Vagina (tissue), 2 donors: ENCODE measurements at regions not wholly inside any gene's neighbourhood (a gene's known extent, or its start where the extent isn't known, plus 50 kb on each side); places are given as distances from the start of the nearest gene placed in this dataset.

ENCODE experiments used
- CTCF ChIP-seq, 3 experiments: fragments of 450-650 bp in 2 of 3; fragments of 200-600 bp in 1 of 3; sonication (generic) in 1 of 3; IDR thresholded peaks; one replicate each; pipeline ENCODE4 v1.5.1; 2017 to 2019; ENCODE audit warnings: antibody characterized with exemption in 3 of 3, mild to moderate bottlenecking in 2 of 3, moderate library complexity in 2 of 3
- POLR2AphosphoS5 ChIP-seq, 2 donors: sonication (generic); formaldehyde crosslinking; IDR thresholded peaks; one replicate each; pipeline ENCODE4 v1.9.0; 2017; ENCODE audit warnings: antibody characterized with exemption in 2 of 2, mild to moderate bottlenecking in 2 of 2, low read depth in 1 of 2; ENCODE audit not compliant: insufficient read depth in 1 of 2

GRCh38 chr1:229848752-229849677, 218.0 kb upstream of the GALNT2 start:
- no peak for TF ChIP-seq CTCF (IDR thresholded peaks at IDR 0.05)
- no peak for TF ChIP-seq POLR2AphosphoS5 (IDR thresholded peaks at IDR 0.05; ENCODE audit: insufficient read depth in 1 of 2, low read depth in 1 of 2)
